GM12878 (cell line): ENCODE measurements at regions not wholly inside any gene's neighbourhood (a gene's known extent, or its start where the extent isn't known, plus 50 kb on each side); places are given as distances from the start of the nearest gene placed in this dataset.

ENCODE experiments used
- BHLHE40 ChIP-seq, 2 experiments: fragments of 450-650 bp in 1 of 2; IDR thresholded peaks; 2 replicates each; pipeline ENCODE4 v1.6.1; 2011 to 2017; ENCODE audit warnings: low read depth in 2 of 2, borderline replicate concordance in 1 of 2, improper control_type of control experiment in 1 of 2, low read length in 1 of 2, mild to moderate bottlenecking in 1 of 2
- CTCF ChIP-seq, 3 experiments: IDR thresholded peaks in 2 of 3; conservative IDR thresholded peaks in 1 of 3; 2 replicates each; pipeline ENCODE4 v1.5.1; 2011; ENCODE audit warnings: low read depth in 3 of 3, low read length in 3 of 3, mild to moderate bottlenecking in 3 of 3, control low read depth in 2 of 3, moderate library complexity in 2 of 3, inconsistent platforms in 1 of 3, mixed read lengths in 1 of 3; ENCODE audit not compliant: control insufficient read depth in 2 of 3, insufficient read depth in 1 of 3; ENCODE audit errors: extremely low read depth in 1 of 3
- EZH2 ChIP-seq: IDR thresholded peaks from 2 replicates; pipeline ENCODE4 v1.6.1; 2012; ENCODE audit warnings: low read depth, mild to moderate bottlenecking, control low read depth, inconsistent platforms, low read length, borderline replicate concordance; ENCODE audit not compliant: control insufficient read depth
- SP1 ChIP-seq: IDR thresholded peaks from one replicate; pipeline ENCODE4 v1.6.1; 2011; ENCODE audit warnings: low read depth, low read length

DNA sequence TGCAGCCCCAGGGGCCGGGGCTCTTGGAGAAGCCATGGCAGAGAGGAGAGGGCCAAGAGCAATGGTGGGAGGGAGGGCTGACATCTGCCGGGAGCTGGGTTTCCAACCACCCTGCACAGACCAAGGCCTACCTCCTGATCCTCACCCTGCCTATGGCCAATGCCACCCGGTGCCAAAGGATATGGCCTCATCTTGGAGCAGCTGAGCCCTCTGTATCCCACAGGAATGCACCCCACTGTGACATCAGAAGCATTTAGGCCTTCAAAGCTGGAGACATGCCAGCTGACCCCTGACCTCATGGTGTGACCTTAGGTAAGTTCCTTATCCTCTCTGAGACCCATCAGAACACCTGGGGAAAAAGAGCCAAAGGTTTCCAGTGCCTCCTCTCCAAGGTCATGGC lies 113.6 kb upstream of the ZMIZ1 start:
- TF ChIP-seq SP1: no peak
- no peak for TF ChIP-seq BHLHE40 (IDR thresholded peaks at IDR 0.05; ENCODE audit: borderline replicate concordance in 1 of 2, low read depth in 2 of 2, low read length in 1 of 2)
- no peak for TF ChIP-seq EZH2
- no peak for TF ChIP-seq CTCF (IDR thresholded peaks at IDR 0.05 in 2 of 3, conservative IDR thresholded peaks at IDR 0.05 in 1 of 3; ENCODE audit: control insufficient read depth in 2 of 3, extremely low read depth in 1 of 3, insufficient read depth in 1 of 3, low read depth in 3 of 3, low read length in 3 of 3)
